Fibroblast of the aortic adventitia (primary cell): ENCODE measurements at regions not wholly inside any gene's neighbourhood (a gene's known extent, or its start where the extent isn't known, plus 50 kb on each side); places are given as distances from the start of the nearest gene placed in this dataset.
A peak's percentile ranks its signal among the peaks of the same experiment; 100 is the strongest.
"Not testable (repeated sequence)": the region's sequence is repeated elsewhere in the genome, so short reads cannot be mapped to it uniquely, and the experiment has no call there.

Experiments
- DNase-seq: peaks from one replicate; pipeline ENCODE4 v3.0.0-alpha.2; 2010; ENCODE audit warnings: low read depth
- H3K4me3 ChIP-seq: 2 replicates; pipeline ENCODE4 v1.5.1; 2011; ENCODE audit warnings: low read depth, mild to moderate bottlenecking, control low read depth, low read length, moderate library complexity
- TF ChIP-seq, protein P1 (sequence below): IDR thresholded peaks from 2 replicates; pipeline ENCODE4 v1.5.1; 2011; ENCODE audit warnings: mild to moderate bottlenecking, low read length, control low read depth, inconsistent platforms; ENCODE audit not compliant: insufficient read depth

DNA sequence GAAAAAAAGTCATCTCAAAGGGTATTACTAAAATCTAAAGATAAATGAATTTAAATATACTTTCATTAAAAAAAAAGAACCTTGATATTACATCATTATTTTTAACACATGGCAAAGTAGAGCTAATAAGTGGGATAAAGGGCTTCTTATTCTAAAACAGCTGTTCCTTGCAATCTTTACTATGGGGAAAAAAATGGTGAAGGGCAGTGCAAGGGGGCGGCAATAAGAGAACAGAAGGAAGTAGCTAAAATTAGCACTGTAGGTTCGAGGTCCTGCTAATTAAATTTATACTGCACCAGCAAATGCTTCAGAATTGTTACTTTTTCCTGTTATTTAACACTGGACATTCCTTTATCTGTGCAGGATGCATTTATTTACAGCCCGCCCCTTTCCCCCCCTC lies 89.4 kb upstream of the HPF1 start:
- TF ChIP-seq, protein P1, sequence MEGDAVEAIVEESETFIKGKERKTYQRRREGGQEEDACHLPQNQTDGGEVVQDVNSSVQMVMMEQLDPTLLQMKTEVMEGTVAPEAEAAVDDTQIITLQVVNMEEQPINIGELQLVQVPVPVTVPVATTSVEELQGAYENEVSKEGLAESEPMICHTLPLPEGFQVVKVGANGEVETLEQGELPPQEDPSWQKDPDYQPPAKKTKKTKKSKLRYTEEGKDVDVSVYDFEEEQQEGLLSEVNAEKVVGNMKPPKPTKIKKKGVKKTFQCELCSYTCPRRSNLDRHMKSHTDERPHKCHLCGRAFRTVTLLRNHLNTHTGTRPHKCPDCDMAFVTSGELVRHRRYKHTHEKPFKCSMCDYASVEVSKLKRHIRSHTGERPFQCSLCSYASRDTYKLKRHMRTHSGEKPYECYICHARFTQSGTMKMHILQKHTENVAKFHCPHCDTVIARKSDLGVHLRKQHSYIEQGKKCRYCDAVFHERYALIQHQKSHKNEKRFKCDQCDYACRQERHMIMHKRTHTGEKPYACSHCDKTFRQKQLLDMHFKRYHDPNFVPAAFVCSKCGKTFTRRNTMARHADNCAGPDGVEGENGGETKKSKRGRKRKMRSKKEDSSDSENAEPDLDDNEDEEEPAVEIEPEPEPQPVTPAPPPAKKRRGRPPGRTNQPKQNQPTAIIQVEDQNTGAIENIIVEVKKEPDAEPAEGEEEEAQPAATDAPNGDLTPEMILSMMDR: no peak
- no peak overlapping the region for H3K4me3 ChIP-seq
- no peak for DNase-seq

- H3K4me3 ChIP-seq: no peak overlapping the region
- TF ChIP-seq, protein P1: no peak
These were observed 88.7 kb upstream of the HPF1 start for GRCh38 chr4:169846396-169846795.

DNA sequence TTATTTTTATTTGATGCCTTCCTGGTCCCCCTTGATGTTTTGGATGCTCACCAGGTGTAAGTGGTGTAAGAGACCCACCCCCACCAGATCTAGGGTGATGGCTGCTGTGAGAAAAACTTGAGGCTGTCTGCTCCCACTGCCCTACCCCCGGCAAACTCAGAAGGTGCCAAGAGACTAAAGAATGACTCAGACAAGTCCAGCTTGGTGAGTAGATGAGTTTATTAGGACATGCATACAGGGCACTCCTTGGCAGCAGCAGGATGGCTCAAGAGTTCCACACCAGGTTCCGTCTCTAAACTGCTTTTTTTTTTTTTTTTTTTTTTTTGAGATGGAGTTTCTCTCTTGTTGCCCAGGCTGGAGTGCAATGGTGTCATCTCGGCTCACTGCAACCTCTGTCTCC lies 84.0 kb upstream of the HPF1 start:
- H3K4me3 ChIP-seq: no peak overlapping the region
- TF ChIP-seq, protein P1: no peak
- DNase-seq: no peak

More at GRCh38 chr4:169846396-169846795, 88.7 kb upstream of the HPF1 start:
- no peak for DNase-seq

- TF ChIP-seq, protein P1: no peak
- DNase-seq: no peak
- no peak overlapping the region for H3K4me3 ChIP-seq
These were observed 82.8 kb upstream of the HPF1 start for GRCh38 chr4:169840554-169840953.

DNA sequence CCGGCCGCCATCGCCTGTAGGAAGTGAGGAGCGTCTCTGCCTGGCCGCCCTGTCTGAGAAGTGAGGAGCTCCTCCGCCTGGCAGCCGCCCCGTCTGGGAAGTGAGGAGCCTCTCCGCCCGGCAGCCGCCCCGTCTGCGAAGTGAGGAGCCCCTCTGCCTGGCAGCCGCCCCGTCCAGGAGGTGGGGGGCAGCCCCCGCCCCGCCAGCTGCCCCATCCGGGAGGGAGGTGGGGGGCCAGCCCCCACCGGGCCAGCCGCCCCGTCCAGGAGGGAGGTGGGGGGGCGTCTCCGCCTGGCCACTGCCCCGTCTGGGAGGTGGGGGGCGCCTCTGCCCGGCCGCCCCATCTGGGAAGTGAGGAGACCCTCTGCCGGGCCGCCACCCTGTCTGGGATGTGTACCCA lies 70.6 kb upstream of the HPF1 start:
- not testable (repeated sequence) for H3K4me3 ChIP-seq, DNase-seq

GRCh38 chr4:169826634-169827187 lies 69.0 kb upstream of the HPF1 start:
- no peak overlapping the region for H3K4me3 ChIP-seq
- TF ChIP-seq, protein P1: no peak
- no peak for DNase-seq

- no peak overlapping the region for H3K4me3 ChIP-seq
- TF ChIP-seq, protein P1: no peak
- peak; percentile 70 for DNase-seq
These were observed 65.9 kb upstream of the HPF1 start for GRCh38 chr4:169823685-169824084.
